PC-9 (cell line): ENCODE measurements at regions not wholly inside any gene's neighbourhood (a gene's known extent, or its start where the extent isn't known, plus 50 kb on each side); places are given as distances from the start of the nearest gene placed in this dataset.

Source experiments
- EZH2 ChIP-seq: fragments of 200-600 bp; sonication (generic); IDR thresholded peaks from 2 replicates; pipeline ENCODE4 v1.8.0; 2017; ENCODE audit warnings: antibody characterized with exemption, low read depth
- TF ChIP-seq, protein P1 (sequence below): fragments of 200-600 bp; sonication (generic); conservative IDR thresholded peaks from 2 replicates; pipeline ENCODE4 v1.6.1; 2017; ENCODE audit warnings: mixed run types, antibody characterized with exemption, mild to moderate bottlenecking, moderate library complexity

DNA sequence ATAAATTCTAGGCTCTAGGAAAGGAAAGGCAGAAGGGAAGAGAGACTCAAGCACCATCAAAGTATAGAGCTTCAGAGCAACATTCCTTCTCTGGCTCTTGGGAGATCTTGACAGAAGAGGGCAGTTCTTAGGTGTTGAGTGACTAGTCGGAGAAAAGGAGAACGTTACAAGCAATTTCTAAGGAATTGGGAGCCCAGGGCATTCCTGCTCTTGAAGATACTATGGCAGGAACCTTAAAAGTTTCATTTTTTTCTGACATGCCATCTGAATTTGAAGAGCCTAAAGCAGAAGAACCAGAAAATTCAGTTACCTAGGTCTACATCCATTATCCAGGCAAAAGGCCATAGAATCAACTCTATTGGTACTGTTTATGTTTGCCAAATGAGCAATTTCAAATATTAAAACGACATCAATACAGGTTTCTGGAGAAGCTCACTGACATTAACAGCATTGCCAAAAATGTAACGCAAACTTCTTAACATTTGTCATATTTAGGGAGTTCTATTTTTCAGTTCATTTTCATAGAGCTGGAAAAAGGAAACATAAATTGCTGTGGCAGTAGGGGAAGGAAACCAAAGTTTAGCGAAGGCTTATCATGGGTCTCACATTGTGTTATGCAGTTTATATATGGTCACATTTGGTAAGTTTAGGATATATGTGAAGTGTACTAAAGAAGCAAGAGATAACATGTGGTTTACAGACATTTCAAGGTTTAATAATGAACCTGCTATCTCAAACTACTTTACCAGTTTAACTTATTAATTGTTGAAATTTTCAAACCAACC, 210.1 kb upstream of the NRIP1 start:
- TF ChIP-seq, protein P1, sequence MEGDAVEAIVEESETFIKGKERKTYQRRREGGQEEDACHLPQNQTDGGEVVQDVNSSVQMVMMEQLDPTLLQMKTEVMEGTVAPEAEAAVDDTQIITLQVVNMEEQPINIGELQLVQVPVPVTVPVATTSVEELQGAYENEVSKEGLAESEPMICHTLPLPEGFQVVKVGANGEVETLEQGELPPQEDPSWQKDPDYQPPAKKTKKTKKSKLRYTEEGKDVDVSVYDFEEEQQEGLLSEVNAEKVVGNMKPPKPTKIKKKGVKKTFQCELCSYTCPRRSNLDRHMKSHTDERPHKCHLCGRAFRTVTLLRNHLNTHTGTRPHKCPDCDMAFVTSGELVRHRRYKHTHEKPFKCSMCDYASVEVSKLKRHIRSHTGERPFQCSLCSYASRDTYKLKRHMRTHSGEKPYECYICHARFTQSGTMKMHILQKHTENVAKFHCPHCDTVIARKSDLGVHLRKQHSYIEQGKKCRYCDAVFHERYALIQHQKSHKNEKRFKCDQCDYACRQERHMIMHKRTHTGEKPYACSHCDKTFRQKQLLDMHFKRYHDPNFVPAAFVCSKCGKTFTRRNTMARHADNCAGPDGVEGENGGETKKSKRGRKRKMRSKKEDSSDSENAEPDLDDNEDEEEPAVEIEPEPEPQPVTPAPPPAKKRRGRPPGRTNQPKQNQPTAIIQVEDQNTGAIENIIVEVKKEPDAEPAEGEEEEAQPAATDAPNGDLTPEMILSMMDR, result no peak
- TF ChIP-seq EZH2, result no peak
